GM12872 (cell line): ENCODE measurements at regions not wholly inside any gene's neighbourhood (a gene's known extent, or its start where the extent isn't known, plus 50 kb on each side); places are given as distances from the start of the nearest gene placed in this dataset.

Experiments used
- TF ChIP-seq, protein P1 (sequence below): IDR thresholded peaks from 3 replicates; pipeline ENCODE4 v1.5.1; 2011; ENCODE audit warnings: low read depth, mild to moderate bottlenecking, low read length, moderate library complexity; ENCODE audit not compliant: insufficient read depth

GRCh38 chr3:17982211-17982880 lies 239.9 kb upstream of the TBC1D5 start:
- TF ChIP-seq, protein P1, sequence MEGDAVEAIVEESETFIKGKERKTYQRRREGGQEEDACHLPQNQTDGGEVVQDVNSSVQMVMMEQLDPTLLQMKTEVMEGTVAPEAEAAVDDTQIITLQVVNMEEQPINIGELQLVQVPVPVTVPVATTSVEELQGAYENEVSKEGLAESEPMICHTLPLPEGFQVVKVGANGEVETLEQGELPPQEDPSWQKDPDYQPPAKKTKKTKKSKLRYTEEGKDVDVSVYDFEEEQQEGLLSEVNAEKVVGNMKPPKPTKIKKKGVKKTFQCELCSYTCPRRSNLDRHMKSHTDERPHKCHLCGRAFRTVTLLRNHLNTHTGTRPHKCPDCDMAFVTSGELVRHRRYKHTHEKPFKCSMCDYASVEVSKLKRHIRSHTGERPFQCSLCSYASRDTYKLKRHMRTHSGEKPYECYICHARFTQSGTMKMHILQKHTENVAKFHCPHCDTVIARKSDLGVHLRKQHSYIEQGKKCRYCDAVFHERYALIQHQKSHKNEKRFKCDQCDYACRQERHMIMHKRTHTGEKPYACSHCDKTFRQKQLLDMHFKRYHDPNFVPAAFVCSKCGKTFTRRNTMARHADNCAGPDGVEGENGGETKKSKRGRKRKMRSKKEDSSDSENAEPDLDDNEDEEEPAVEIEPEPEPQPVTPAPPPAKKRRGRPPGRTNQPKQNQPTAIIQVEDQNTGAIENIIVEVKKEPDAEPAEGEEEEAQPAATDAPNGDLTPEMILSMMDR, result no peak

DNA sequence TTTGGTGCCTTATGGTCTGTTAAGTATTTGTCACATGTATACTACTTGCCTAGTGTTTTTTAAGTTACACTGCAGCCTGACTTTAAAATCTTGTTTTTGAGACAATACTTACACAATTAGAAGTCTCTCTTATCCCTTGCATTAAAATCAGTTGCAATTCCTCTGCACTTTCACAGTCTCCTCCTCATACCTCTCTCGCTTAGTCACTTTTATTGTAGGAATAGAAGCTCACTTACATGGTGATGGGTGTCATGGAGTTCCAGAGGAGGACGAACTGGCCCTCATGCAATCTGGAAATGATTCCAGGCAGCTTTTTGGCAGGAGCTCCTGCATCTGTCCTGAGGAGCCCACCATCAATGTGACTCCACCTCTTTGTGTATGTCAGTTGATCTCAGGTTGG lies 238.4 kb upstream of the TBC1D5 start:
- TF ChIP-seq, protein P1, result no peak

DNA sequence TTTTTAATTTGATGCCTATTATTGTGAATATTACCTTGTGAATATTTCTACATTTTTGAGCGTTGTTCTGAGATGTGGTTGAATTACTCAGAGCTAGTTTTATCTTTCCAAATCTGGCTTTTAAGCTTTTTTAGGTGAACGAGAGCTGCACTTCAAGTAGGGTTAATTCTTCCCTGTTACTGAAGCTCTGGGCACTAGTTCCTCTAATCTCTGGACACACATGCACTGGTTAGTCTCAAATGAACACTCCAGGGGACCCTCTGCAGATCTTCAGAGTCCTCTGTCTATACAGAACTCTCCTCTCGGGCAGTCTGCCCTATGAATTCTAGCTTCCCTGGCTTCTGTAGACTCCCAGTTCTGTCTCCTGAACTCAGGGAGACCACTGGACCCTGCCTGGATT lies 237.5 kb upstream of the TBC1D5 start:
- TF ChIP-seq, protein P1, result no peak

- TF ChIP-seq, protein P1, result 0 out of 3 replicates have a peak, but pooled peaks have one; percentile 2
Measured at GRCh38 chr3:17979252-17979651, 236.8 kb upstream of the TBC1D5 start.

GRCh38 chr3:17974206-17974841 lies 231.9 kb upstream of the TBC1D5 start:
- TF ChIP-seq, protein P1, result no peak

DNA sequence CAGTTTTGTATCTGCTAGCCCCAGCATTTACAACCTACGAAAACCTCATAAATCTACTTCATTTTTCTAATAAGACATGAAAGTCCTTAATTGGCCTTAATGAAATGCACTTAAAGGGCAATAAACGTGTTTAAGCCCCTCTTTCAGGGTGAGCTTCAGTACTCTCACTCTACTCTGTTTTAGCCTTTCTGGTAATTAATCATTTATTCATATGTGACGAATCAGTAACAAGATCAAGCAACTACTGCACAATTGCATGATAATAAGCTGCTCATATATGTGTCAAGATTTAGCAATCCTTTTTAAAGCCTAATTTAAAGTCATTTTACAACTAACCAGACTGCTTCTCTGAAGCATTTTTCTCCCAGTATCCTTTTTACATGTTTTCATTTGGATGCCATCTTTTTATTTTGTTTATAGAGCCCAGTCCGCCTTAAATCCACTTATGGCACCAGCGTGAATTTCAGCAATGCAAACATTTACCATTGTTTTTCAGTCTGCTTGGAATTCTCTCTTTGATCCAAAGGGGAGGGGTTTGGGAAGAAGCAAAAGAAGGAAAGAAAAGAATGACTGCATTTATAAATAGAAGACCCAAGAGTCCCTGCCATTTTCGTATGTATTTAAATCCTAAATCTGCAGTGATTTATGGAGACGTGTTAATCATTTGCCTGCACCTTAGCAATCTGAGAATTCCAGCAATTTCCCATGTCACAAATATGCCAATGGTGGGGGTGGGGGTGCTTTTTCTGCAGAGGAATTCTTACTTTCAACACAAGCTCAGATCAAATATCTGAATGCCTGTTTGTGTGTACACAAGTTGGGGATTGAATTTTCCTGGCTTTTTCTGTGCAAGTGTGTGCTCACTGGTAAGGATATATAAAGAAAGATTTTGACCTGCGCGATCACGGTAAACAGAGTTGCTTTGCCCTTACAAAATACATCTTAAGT lies 230.8 kb upstream of the TBC1D5 start:
- TF ChIP-seq, protein P1, result no peak

DNA sequence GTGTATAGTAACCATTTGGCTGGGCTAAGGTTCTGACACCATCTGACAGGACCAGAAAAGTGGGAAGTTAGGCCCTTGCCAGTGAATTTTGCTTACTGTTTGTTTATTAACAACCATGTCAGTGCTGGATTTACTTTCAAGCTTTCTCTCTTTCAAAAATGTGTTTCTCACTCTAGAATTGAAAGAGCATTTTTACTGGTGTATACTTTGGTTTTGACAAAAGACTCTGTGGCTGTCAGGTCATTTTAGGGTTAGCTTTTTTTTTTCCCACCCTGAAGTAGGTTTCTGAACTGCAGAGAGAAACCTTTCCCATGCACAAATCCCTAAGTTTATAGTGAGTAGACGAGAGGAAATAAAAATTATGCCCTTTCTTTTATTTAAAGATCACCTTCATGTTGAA lies 230.0 kb upstream of the TBC1D5 start:
- TF ChIP-seq, protein P1, result no peak
